ENCODE measurements at regions not wholly inside any gene's neighbourhood (a gene's known extent, or its start where the extent isn't known, plus 50 kb on each side); places are given as distances from the start of the nearest gene placed in this dataset.
A peak's percentile ranks its signal among the peaks of the same experiment; 100 is the strongest.
"Not testable (repeated sequence)": the region's sequence is repeated elsewhere in the genome, so short reads cannot be mapped to it uniquely, and the experiment has no call there.

DNA sequence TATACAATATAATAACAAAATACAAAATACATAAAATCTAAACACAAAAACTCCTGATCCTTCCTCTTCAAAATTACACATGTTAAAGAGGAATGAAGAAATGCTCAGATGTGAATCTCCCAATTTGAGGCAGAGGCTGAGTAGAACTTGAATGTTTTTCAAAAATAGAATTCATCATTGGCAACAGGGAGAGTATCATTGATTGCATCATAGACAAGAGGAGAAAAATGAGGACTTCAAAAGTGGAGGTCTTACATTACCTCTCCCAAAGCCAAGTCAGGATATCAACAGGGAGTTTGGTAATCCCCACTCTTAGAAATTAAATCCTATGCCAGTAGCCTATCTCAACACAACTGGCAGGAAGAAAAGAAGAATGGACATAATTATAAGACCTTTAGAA lies 2023.9 kb upstream of the CELF4 start:
- no peak for DNase-seq (ENCODE audit: low read depth in 1 of 2, low spot score in 1 of 2)
- H3K36me3 ChIP-seq: no peaks in the 10 kb centered on the region
- no peak overlapping the region for H3K4me3 ChIP-seq
- no peak overlapping the region for H3K27ac ChIP-seq
- no peaks in the 10 kb centered on the region for H3K27me3 ChIP-seq
- TF ChIP-seq CTCF (IDR thresholded peaks at IDR 0.05; ENCODE audit: low read depth, low read length): no peak
- H3K9me3 ChIP-seq (ENCODE audit: low read depth): no peaks in the 10 kb centered on the region
- peaks cover 3% of the 10 kb centered on the region for H3K4me1 ChIP-seq (ENCODE audit: low read depth)

DNA sequence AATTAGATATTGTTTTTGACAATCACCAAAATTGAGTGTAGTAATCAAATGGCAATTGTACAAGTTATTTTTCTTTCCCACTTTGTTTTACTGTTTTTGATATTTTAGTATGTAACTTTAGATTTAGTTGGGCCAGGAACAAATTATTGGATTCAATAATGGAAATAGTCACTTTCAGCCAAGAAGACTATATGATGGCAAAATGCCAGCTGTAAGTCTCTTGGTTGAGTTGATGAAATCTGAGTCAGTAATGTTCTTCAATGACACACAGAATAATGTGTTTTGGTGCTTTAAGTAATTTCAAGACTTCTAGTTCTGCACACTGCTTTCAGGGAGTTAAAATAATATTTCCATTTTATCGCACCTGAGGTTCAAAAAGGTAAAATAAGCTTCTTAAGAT lies 2022.0 kb upstream of the CELF4 start:
- no peak for TF ChIP-seq CTCF (IDR thresholded peaks at IDR 0.05; ENCODE audit: low read depth, low read length)
- Histone ChIP-seq H3K4me1 (ENCODE audit: low read depth) (peaks cover 3% of the 10 kb centered on the region), H3K9me3 (ENCODE audit: low read depth) (no peaks in the 10 kb centered on the region), H3K27me3 (no peaks in the 10 kb centered on the region), H3K27ac (no peak overlapping the region), H3K36me3 (no peaks in the 10 kb centered on the region), H3K4me3 (no peak overlapping the region)
- DNase-seq (ENCODE audit: low read depth in 1 of 2, low spot score in 1 of 2): peak in 1 of 2 donors; percentile 9

DNA sequence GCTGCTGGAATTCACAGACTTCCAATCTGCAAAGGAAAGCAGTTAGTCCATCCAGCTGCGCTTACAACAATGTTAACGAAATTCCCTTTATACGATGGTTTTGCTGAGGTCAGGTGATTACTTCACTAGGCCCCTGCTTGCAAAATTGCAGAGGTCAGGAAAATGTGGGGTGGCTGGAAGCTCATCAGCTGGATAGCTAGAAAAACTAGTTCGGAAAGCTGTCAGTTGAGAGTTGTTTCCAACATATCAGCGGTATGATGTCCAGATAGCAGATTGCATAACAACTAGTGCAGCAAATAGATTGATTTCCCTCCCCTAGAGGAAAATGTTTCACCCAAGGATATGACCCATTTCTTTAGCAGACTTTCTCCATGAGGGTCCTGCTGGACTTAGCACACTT lies 2021.1 kb upstream of the CELF4 start:
- no peak for TF ChIP-seq CTCF (IDR thresholded peaks at IDR 0.05; ENCODE audit: low read depth, low read length)
- no peak overlapping the region for H3K27ac ChIP-seq

GRCh38 chr18:39574897-39575296 lies 2009.3 kb upstream of the CELF4 start:
- TF ChIP-seq CTCF (IDR thresholded peaks at IDR 0.05; ENCODE audit: low read depth, low read length): no peak
- Histone ChIP-seq H3K9me3 (ENCODE audit: low read depth) (no peaks in the 10 kb centered on the region), H3K36me3 (no peaks in the 10 kb centered on the region), H3K4me1 (ENCODE audit: low read depth) (peaks cover 7% of the 10 kb centered on the region), H3K27me3 (no peaks in the 10 kb centered on the region), H3K4me3 (no peak overlapping the region), H3K27ac (no peak overlapping the region)
- no peak for DNase-seq (ENCODE audit: low read depth in 1 of 2, low spot score in 1 of 2)

More for the DNA sequence above, 2021.1 kb upstream of the CELF4 start:
- Histone ChIP-seq H3K36me3 (no peaks in the 10 kb centered on the region), H3K27me3 (no peaks in the 10 kb centered on the region), H3K9me3 (ENCODE audit: low read depth) (no peaks in the 10 kb centered on the region), H3K4me3 (no peak overlapping the region), H3K4me1 (ENCODE audit: low read depth) (no peaks in the 10 kb centered on the region)
- no peak for DNase-seq (ENCODE audit: low read depth in 1 of 2, low spot score in 1 of 2)

DNA sequence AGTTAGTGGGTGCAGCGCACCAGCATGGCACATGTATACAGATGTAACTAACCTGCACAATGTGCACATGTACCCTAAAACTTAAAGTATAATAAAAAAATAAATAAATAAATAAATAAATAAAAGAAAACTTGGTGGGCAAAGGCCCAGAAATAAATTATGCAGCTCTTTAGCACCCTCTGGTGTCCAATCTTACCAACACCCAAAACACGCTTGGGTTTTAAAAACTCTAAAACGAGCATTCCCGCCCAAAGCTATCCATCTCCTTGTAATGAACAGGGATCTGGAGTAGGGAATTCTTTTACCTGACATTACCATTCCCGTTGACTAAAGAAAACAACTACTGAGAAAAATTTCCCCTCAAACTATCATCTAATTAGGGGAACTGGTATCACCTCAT lies 2005.9 kb upstream of the CELF4 start:
- Histone ChIP-seq H3K27me3 (no peaks in the 10 kb centered on the region), H3K9me3 (ENCODE audit: low read depth) (no peaks in the 10 kb centered on the region), H3K27ac (no peak overlapping the region), H3K36me3 (no peaks in the 10 kb centered on the region), H3K4me3 (no peak overlapping the region), H3K4me1 (ENCODE audit: low read depth) (peaks cover 7% of the 10 kb centered on the region)
- TF ChIP-seq CTCF (IDR thresholded peaks at IDR 0.05; ENCODE audit: low read depth, low read length): peak; percentile 30
- peak; percentile 46 to 54 for DNase-seq (ENCODE audit: low read depth in 1 of 2, low spot score in 1 of 2)

DNA sequence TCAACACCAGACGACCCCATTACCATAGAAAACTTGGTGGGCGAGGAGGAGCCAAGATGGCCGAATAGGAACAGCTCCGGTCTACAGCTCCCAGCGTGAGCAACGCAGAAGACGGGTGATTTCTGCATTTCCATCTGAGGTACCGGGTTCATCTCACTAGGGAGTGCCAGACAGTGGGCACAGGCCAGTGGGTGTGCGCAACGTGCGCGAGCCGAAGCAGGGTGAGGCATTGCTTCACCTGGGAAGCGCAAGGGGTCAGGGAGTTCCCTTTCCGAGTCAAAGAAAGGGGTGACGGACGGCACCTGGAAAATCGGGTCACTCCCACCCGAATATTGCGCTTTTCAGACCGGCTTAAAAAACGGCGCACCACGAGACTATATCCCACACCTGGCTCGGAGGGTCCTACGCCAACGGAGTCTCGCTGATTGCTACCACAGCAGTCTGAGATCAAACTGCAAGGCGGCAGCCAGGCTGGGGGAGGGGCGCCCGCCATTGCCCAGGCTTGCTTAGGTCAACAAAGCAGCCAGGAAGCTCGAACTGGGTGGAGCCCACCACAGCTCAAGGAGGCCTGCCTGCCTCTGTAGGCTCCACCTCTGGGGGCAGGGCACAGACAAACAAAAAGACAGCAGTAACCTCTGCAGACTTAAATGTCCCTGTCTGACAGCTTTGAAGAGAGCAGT lies 2000.1 kb upstream of the CELF4 start:
- not testable (repeated sequence) for H3K27me3 ChIP-seq; DNase-seq (ENCODE audit: low read depth in 1 of 2, low spot score in 1 of 2); H3K4me3 ChIP-seq; H3K36me3 ChIP-seq; H3K4me1 ChIP-seq (ENCODE audit: low read depth); H3K27ac ChIP-seq; H3K9me3 ChIP-seq (ENCODE audit: low read depth)

Measured in cardiac muscle cell (in vitro differentiated cells and primary cell).